ENCODE measurements at regions not wholly inside any gene's neighbourhood (a gene's known extent, or its start where the extent isn't known, plus 50 kb on each side); places are given as distances from the start of the nearest gene placed in this dataset.

DNA sequence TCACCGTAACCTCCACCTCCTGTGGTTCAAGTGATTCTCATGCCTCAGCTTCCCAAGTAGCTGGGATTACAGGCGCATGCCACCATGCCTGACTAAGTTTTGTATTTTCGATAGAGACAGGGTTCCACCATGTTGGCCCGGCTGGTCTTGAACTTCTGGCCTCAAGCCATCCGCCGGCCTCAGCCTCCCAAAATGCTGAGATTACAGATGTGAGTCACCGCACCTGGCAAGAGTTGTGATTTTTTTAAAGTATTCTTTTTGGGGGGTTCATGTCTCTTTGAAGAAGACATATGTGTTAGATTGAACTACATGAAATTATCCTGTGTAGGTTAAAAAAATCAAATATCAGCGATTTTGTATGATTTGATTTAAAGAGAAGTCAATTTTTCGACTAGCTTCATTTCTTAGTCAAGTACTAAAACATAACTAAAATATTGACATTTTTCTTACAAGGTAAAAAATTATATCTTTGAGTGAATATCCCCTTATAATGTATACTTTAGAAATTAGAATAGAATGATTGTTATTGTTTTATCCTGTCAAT lies 60.3 kb upstream of the ANTXR2 start:
- no peak for DNase-seq (ENCODE audit: extremely low spot score)
- TF ChIP-seq, protein P1, sequence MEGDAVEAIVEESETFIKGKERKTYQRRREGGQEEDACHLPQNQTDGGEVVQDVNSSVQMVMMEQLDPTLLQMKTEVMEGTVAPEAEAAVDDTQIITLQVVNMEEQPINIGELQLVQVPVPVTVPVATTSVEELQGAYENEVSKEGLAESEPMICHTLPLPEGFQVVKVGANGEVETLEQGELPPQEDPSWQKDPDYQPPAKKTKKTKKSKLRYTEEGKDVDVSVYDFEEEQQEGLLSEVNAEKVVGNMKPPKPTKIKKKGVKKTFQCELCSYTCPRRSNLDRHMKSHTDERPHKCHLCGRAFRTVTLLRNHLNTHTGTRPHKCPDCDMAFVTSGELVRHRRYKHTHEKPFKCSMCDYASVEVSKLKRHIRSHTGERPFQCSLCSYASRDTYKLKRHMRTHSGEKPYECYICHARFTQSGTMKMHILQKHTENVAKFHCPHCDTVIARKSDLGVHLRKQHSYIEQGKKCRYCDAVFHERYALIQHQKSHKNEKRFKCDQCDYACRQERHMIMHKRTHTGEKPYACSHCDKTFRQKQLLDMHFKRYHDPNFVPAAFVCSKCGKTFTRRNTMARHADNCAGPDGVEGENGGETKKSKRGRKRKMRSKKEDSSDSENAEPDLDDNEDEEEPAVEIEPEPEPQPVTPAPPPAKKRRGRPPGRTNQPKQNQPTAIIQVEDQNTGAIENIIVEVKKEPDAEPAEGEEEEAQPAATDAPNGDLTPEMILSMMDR (IDR thresholded peaks at IDR 0.05; ENCODE audit: control extremely low read depth, extremely low read depth, low read depth, missing control alignments) = no peak
- POLR2A ChIA-PET = no interaction called here
- CTCF ChIA-PET = no interaction called here

DNA sequence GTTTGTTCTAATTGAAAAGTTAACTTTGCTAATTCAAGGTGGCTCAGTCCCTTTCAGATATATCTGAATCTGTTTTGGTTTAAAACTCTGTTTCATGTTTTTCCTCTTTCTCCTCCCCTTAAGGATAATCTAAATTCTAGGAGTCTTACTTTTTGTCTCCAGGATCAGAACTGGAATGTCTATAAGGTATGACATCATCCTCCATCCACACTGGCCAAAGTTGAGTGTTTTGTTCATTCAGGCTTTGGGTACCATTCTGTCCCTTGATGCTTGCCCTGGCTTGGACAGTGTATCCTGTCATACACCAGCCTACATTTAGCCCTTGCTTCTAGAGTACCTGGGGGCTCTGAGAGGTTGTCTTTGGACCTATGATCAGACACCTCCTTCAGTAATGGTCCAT lies 56.8 kb upstream of the ANTXR2 start:
- no peak for DNase-seq (ENCODE audit: extremely low spot score)
- POLR2A ChIA-PET = no interaction called here
- CTCF ChIA-PET = no interaction called here
- TF ChIP-seq, protein P1 (IDR thresholded peaks at IDR 0.05; ENCODE audit: control extremely low read depth, extremely low read depth, low read depth, missing control alignments) = no peak

DNA sequence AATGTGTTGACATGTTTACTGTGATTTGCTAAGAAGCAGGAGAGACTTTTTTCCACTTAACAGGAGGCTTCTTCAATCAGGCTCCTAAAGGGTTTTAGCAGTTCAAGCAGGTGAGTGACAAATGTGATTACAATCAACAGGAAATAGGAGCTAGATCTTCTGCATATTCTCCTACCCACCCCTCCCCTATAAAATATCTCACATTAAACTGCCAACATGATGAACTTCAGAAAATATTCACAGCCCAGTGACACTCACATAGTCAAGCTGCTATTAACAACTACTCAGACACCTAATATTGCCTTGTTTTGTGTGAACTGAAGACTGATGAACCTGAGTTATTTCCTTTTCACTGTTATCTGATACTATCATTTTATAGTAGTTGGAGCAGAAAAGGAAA lies 55.9 kb upstream of the ANTXR2 start:
- ChIA-PET CTCF (no interaction called here), POLR2A (no interaction called here)
- TF ChIP-seq, protein P1 (IDR thresholded peaks at IDR 0.05; ENCODE audit: control extremely low read depth, extremely low read depth, low read depth, missing control alignments) = no peak
- DNase-seq (ENCODE audit: extremely low spot score) = no peak

DNA sequence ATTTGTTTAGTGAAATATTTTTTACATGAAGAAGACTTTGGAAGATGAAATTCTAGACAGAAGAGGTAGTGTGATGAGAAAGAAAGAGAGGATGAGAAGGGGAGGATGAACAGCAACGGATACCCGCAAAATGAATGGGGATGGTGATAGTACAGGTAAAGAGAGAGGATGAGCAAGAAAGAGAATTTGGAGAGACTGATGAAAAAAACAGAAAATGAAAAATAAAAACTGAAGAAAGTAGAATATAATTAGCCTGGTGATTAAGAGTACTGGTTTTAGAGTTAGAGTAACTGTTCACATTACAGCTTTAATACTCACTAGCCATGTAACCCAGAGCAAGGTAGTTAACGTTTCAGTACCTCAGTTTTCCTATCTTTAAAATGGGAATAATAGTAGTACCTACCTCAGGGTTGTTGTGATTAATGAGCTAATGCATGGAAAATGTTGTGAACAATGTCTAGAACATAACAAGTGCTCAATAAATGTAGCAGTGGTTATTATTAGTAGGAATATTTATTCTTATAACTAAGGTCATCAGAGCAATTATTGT lies 54.9 kb upstream of the ANTXR2 start:
- TF ChIP-seq, protein P1 (IDR thresholded peaks at IDR 0.05; ENCODE audit: control extremely low read depth, extremely low read depth, low read depth, missing control alignments) = no peak
- DNase-seq (ENCODE audit: extremely low spot score) = no peak
- ChIA-PET POLR2A (no interaction called here), CTCF (interaction anchor here (1.5 kb wide), 1 partner anchor 9 kb away, joined by 4 read pairs; no protein-coding TSS in a partner anchor)

DNA sequence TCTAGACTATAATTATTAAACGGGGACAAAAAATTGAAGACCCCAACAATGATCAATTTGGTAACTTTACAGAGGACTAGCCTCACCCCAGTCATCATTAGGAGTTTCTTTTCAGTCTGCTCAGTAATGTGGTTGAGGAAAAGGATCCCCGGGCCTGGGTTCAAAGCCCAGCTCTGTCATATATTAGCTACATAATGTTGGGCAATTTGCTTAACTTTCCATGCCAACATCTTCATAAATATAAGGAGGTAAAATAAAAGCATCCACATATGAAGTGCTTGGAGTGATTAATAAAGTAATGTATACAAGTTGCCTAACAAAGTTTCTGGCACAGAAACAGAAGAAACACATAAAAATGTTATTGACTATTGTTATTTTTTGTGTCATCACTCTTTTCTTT lies 53.4 kb upstream of the ANTXR2 start:
- DNase-seq (ENCODE audit: extremely low spot score) = no peak
- ChIA-PET CTCF (interaction anchor here (0.7 to 1.6 kb wide), 10 partner anchors 8 to 75 kb away, joined by 3 to 7 read pairs (median 4); no protein-coding TSS in a partner anchor), POLR2A (no interaction called here)
- TF ChIP-seq, protein P1 (IDR thresholded peaks at IDR 0.05; ENCODE audit: control extremely low read depth, extremely low read depth, low read depth, missing control alignments) = no peak

DNA sequence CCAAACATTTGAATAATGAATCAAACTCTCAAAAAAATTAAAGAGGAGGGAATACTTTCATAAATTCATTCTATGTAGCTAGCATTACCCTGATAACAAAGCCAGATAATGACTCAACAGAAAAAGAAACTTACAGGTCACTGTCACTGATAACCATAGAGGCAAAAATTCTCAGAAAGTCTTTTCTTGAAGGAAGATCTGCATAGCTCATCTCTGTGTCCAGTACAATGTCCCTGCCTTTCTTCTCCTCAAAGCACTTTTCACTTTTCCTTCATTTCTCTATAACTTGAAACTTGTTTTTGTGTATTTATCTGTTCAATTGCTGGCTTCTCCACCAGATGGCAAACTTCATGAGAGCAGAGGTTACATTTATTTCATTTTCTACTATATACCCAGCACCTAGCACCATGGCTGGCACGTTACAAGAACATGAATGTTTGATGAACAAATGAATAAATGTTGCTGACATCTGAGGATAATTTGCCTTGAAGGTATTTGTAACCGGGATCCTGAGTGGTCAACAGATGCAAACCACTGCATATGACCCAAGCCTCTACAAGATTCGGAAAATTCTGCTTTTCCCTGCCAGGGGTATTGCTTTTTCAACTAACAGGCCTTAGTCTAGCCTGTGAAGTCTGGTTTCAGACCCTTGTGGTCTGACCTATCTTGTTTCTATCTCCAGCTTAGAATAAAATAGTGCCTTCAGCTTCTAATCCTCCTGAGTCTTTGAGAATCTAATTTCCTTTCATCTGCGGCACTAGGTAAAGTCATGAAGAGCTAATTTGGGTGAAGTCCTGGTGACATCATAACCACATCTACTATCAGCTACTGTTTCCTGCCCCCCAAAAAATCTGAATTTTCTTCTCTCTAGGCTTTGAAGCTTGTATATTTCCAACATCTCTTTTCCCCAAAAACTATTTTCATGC lies 52.5 kb upstream of the ANTXR2 start:
- peak; percentile 14 for DNase-seq (ENCODE audit: extremely low spot score)
- ChIA-PET POLR2A (no interaction called here), CTCF (interaction anchor here (0.7 to 1.6 kb wide), 11 partner anchors 16 to 691 kb away, joined by 3 to 7 read pairs (median 3); no protein-coding TSS in a partner anchor)
- TF ChIP-seq, protein P1 (IDR thresholded peaks at IDR 0.05; ENCODE audit: control extremely low read depth, extremely low read depth, low read depth, missing control alignments) = peak; percentile 19

Data from GM10248 (cell line).